ENCODE measurements at regions not wholly inside any gene's neighbourhood (a gene's known extent, or its start where the extent isn't known, plus 50 kb on each side); places are given as distances from the start of the nearest gene placed in this dataset.

- no peaks in the 10 kb centered on the region for H3K36me3 Mint-ChIP-seq
- DNase-seq, result no peak
- H3K27ac Mint-ChIP-seq, result no peak overlapping the region
- H3K4me3 Mint-ChIP-seq, result no peak overlapping the region
- H3K27me3 Mint-ChIP-seq, result peaks cover 0 to 3% of the 10 kb centered on the region in 2 donors
- peaks cover 2 to 6% of the 10 kb centered on the region in 2 donors for H3K4me1 Mint-ChIP-seq
- H3K9me3 Mint-ChIP-seq, result no peaks in the 10 kb centered on the region
- ATAC-seq (replicated peaks), result no peak
These were observed 153.8 kb upstream of the COL1A2 start for GRCh38 chr7:94240902-94241301.

GRCh38 chr7:94241402-94241925, 153.2 kb upstream of the COL1A2 start:
- H3K4me1 Mint-ChIP-seq, result peaks cover 2 to 6% of the 10 kb centered on the region in 2 donors
- no peaks in the 10 kb centered on the region for H3K9me3 Mint-ChIP-seq
- no peak for DNase-seq
- H3K27ac Mint-ChIP-seq, result no peak overlapping the region
- no peak for ATAC-seq (replicated peaks)
- no peaks in the 10 kb centered on the region for H3K36me3 Mint-ChIP-seq
- H3K27me3 Mint-ChIP-seq, result peaks cover under 1 to 3% of the 10 kb centered on the region in 2 donors
- H3K4me3 Mint-ChIP-seq, result no peak overlapping the region

GRCh38 chr7:94243066-94243711, 151.5 kb upstream of the COL1A2 start:
- H3K9me3 Mint-ChIP-seq, result no peaks in the 10 kb centered on the region
- H3K36me3 Mint-ChIP-seq, result no peaks in the 10 kb centered on the region
- H3K4me3 Mint-ChIP-seq, result no peak overlapping the region
- H3K27ac Mint-ChIP-seq, result no peak overlapping the region
- peaks cover 2 to 6% of the 10 kb centered on the region in 2 donors for H3K4me1 Mint-ChIP-seq
- H3K27me3 Mint-ChIP-seq, result peaks cover 0 to 5% of the 10 kb centered on the region in 2 donors
- DNase-seq (no peak), ATAC-seq (replicated peaks) (no peak)

GRCh38 chr7:94244760-94245159, 149.9 kb upstream of the COL1A2 start:
- Mint-ChIP-seq H3K9me3 (no peaks in the 10 kb centered on the region), H3K4me3 (no peak overlapping the region), H3K36me3 (no peaks in the 10 kb centered on the region), H3K27me3 (peaks cover 0 to 11% of the 10 kb centered on the region in 2 donors), H3K27ac (no peak overlapping the region), H3K4me1 (peaks cover under 1 to 3% of the 10 kb centered on the region in 2 donors)
- ATAC-seq (replicated peaks), result no peak
- DNase-seq, result no peak

GRCh38 chr7:94245500-94245899, 149.2 kb upstream of the COL1A2 start:
- DNase-seq (no peak), ATAC-seq (replicated peaks) (no peak)
- Mint-ChIP-seq H3K9me3 (no peaks in the 10 kb centered on the region), H3K4me1 (no peaks in the 10 kb centered on the region), H3K4me3 (no peak overlapping the region), H3K27me3 (peaks cover 4 to 11% of the 10 kb centered on the region in 2 donors), H3K27ac (no peak overlapping the region), H3K36me3 (no peaks in the 10 kb centered on the region)

- no peaks in the 10 kb centered on the region for H3K36me3 Mint-ChIP-seq
- peaks cover 4 to 11% of the 10 kb centered on the region in 2 donors for H3K27me3 Mint-ChIP-seq
- no peak overlapping the region for H3K27ac Mint-ChIP-seq
- H3K4me3 Mint-ChIP-seq, result no peak overlapping the region
- ATAC-seq (replicated peaks) (peak; percentile 52 to 59), DNase-seq (no peak)
- no peaks in the 10 kb centered on the region for H3K9me3 Mint-ChIP-seq
- no peaks in the 10 kb centered on the region for H3K4me1 Mint-ChIP-seq
These were observed 146.7 kb upstream of the COL1A2 start for GRCh38 chr7:94247970-94248369.

GRCh38 chr7:94249631-94250030, 145.1 kb upstream of the COL1A2 start:
- Mint-ChIP-seq H3K27ac (no peak overlapping the region), H3K4me1 (peaks cover 4 to 6% of the 10 kb centered on the region in 2 donors), H3K36me3 (no peaks in the 10 kb centered on the region), H3K4me3 (no peak overlapping the region), H3K9me3 (no peaks in the 10 kb centered on the region), H3K27me3 (peaks cover 8 to 12% of the 10 kb centered on the region in 2 donors)
- no peak for ATAC-seq (replicated peaks)
- DNase-seq, result no peak

GRCh38 chr7:94250124-94250523, 144.6 kb upstream of the COL1A2 start:
- peaks cover 4 to 6% of the 10 kb centered on the region in 2 donors for H3K4me1 Mint-ChIP-seq
- no peak overlapping the region for H3K27ac Mint-ChIP-seq
- H3K9me3 Mint-ChIP-seq, result peaks cover 0 to 2% of the 10 kb centered on the region in 2 donors
- no peak overlapping the region for H3K4me3 Mint-ChIP-seq
- DNase-seq, result no peak
- no peak for ATAC-seq (replicated peaks)
- H3K27me3 Mint-ChIP-seq, result peaks cover 8 to 16% of the 10 kb centered on the region in 2 donors
- no peaks in the 10 kb centered on the region for H3K36me3 Mint-ChIP-seq

GRCh38 chr7:94250987-94251386, 143.7 kb upstream of the COL1A2 start:
- Mint-ChIP-seq H3K9me3 (peaks cover 0 to 2% of the 10 kb centered on the region in 2 donors), H3K27me3 (peaks cover 8 to 16% of the 10 kb centered on the region in 2 donors), H3K4me3 (no peak overlapping the region), H3K4me1 (peaks cover 4 to 6% of the 10 kb centered on the region in 2 donors), H3K27ac (no peak overlapping the region), H3K36me3 (no peaks in the 10 kb centered on the region)
- ATAC-seq (replicated peaks) (no peak), DNase-seq (no peak)

GRCh38 chr7:94252124-94252523, 142.6 kb upstream of the COL1A2 start:
- no peak overlapping the region for H3K27ac Mint-ChIP-seq

GRCh38 chr7:94252971-94253370, 141.7 kb upstream of the COL1A2 start:
- Mint-ChIP-seq H3K9me3 (peaks cover 0 to 2% of the 10 kb centered on the region in 2 donors), H3K4me3 (no peak overlapping the region), H3K27ac (no peak overlapping the region), H3K27me3 (peaks cover 11 to 17% of the 10 kb centered on the region in 2 donors), H3K36me3 (no peaks in the 10 kb centered on the region), H3K4me1 (peaks cover 4 to 6% of the 10 kb centered on the region in 2 donors)
- ATAC-seq (replicated peaks) (no peak), DNase-seq (no peak)

More at GRCh38 chr7:94252124-94252523, 142.6 kb upstream of the COL1A2 start:
- H3K36me3 Mint-ChIP-seq, result no peaks in the 10 kb centered on the region
- peaks cover 0 to 2% of the 10 kb centered on the region in 2 donors for H3K9me3 Mint-ChIP-seq
- no peak overlapping the region for H3K4me3 Mint-ChIP-seq
- DNase-seq (no peak), ATAC-seq (replicated peaks) (no peak)
- peaks cover 9 to 11% of the 10 kb centered on the region in 2 donors for H3K27me3 Mint-ChIP-seq
- H3K4me1 Mint-ChIP-seq, result peaks cover 4 to 6% of the 10 kb centered on the region in 2 donors

GRCh38 chr7:94253686-94254085, 141.0 kb upstream of the COL1A2 start:
- Mint-ChIP-seq H3K27ac (no peak overlapping the region), H3K9me3 (peaks cover 0 to 2% of the 10 kb centered on the region in 2 donors), H3K27me3 (peaks cover 11 to 19% of the 10 kb centered on the region in 2 donors), H3K4me1 (peaks cover 4 to 6% of the 10 kb centered on the region in 2 donors), H3K36me3 (no peaks in the 10 kb centered on the region), H3K4me3 (no peak overlapping the region)
- DNase-seq (no peak), ATAC-seq (replicated peaks) (peak; percentile 70 to 78)

GRCh38 chr7:94258418-94259300, 136.0 kb upstream of the COL1A2 start:
- no peak for ATAC-seq (replicated peaks)
- Mint-ChIP-seq H3K4me3 (no peak overlapping the region), H3K36me3 (no peaks in the 10 kb centered on the region), H3K9me3 (peaks cover 0 to 2% of the 10 kb centered on the region in 2 donors), H3K27me3 (peaks cover 5 to 26% of the 10 kb centered on the region in 2 donors), H3K4me1 (peaks cover under 1 to 1% of the 10 kb centered on the region in 2 donors), H3K27ac (no peak overlapping the region)
- no peak for DNase-seq

- Mint-ChIP-seq H3K9me3 (no peaks in the 10 kb centered on the region), H3K27me3 (peaks cover under 1 to 26% of the 10 kb centered on the region in 2 donors), H3K4me3 (no peak overlapping the region), H3K4me1 (no peaks in the 10 kb centered on the region), H3K36me3 (no peaks in the 10 kb centered on the region), H3K27ac (no peak overlapping the region)
- DNase-seq, result no peak
- ATAC-seq (replicated peaks), result no peak
These were observed 133.6 kb upstream of the COL1A2 start for GRCh38 chr7:94261067-94261466.
